NCI-H2227 treated with DMSO at 0.1 percent for 48 hours (cell line): ENCODE measurements at regions not wholly inside any gene's neighbourhood (a gene's known extent, or its start where the extent isn't known, plus 50 kb on each side); places are given as distances from the start of the nearest gene placed in this dataset.

Experiments
- DNase-seq: peaks from one replicate; lab custom pipeline; 2025; lab: John Stamatoyannopoulos, UW

DNA sequence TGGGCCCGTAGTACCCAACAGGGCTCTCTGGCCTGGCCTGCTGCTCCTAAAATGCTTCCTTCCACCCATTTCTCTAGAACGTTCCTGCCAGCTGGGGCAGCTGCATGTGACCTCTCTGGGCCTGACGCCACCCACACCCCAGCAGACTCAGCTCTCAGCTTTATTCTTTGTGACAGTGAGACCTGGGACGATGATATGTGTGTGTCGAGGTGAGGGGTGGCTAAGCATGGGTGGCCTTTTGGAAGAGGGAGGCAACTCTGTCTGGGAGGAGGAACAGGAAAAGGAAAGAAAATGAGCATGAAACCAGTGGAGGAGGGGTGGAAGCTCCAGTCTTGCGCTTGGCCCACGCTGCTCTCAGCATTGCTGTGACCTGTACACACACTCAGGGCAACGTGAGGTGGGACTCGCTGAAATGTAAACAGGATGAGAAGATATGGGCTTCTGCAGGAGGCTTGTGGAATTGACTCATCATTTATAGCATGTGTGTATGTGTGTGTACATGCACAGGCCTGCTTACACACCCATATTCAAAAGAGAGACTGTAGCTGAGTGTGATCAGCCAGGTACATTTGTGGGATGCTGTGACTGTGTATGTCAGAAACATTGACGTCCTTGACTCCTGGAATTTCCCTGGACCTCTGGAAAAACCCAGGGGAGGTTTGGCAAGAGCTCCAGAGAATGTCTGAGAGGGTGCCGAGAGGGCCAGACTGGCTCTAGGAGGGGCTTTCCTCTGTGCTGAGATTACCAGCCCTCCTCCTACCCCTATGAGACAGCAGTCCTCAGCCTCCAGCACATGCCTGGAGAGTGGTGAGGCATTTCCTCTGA lies 137.9 kb downstream of the PJA1 start:
- no peak for DNase-seq

GRCh38 chrX:69025802-69026301 lies 139.4 kb downstream of the PJA1 start:
- no peak for DNase-seq

DNA sequence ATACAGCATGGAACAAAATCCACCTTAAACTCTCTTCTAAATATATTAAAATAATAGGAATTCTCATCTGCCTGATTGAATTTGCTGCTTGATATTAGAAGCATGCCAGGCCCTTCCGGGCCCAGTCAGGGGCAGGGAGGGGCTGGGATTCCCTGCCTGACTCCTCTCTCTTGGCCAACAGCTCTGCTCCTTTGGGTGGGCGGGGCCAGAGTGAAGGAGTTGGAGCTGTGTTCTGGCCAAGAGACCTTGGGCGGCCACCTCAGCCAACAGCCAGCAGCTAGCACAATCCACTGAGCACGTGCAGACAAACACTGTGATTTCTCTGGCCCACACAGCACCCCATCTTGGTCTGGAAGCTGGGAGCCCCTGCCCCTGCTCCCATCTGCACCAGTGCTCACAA lies 140.3 kb downstream of the PJA1 start:
- DNase-seq = no peak

GRCh38 chrX:69024161-69024736 lies 141.0 kb downstream of the PJA1 start:
- no peak for DNase-seq

DNA sequence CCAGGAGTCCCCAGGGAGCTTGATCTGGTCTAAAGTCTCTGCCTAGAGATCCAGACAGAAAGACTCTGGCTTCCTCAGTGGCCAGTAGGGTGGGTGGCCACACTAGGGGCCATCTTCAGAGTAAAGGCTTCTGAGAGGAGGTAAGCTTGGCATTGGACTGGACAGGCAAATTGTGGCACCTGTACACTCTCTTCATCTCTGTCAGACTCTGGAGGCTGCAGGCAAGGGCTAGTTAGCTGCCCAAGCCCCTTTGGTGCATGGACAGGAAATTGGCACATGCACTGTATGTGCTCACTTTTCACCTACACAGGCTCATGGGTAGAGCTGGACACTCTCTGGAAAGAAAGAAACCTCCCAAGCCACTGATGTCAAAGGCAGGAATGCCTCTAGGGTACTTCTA lies 142.8 kb downstream of the PJA1 start:
- no peak for DNase-seq

DNA sequence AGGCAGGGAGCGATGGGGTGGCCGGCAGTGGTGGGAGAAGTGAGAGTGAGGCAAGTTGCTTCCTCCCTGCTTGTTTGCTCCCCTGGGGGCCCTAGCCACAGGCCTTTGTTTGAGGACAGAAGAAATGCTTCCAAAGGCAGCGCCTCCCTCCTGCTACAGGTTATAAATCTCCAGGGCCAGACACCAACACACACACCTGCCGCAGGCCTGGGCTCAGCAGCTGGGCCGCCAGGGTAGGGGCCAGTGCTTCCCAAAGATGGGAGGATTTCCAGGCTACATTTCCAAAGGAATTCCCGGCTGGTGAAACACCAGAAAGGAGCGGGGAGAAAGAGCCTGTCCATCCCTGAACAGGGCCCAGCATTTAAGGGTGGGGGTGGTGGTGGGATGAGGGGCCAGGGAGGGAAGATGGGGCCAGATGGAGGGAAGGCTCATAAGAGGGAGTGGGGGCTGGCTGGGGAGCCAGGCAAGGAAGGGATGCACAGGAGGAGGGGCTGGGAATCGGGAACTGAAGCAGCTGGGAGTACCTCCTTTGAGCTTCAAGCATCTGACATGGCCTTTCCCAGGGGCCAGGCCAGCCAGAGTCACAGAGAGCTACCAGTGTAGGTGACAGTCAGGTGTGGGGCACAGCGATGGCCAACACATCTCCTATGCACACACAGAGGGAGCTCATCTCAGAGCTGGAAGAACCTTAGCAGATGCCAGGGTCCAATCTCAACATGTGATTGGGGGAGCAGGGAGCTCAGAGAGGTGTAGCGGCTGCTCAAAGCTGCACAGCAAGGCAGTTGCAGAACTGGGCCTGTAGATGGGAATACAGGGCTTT lies 143.9 kb downstream of the PJA1 start:
- DNase-seq = no peak

DNA sequence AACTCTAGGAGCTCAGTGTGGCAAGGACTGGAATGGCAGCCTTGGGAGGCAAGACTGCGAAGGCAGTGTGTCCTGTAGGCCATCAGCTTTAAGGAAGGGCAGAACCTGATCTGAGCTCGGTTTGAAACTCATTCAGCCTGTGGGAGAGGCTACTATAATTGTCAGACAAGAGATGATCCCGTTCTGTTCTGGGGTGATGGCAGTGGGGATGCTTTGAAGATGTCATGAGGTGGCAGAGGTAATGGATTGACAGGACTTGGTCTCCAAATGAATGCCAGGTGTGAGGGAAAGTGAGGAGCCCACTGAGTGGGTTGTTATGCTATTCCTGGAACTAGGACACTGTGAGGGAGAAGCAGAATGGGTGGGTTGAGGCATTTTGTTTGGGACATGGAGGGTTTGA lies 144.9 kb downstream of the PJA1 start:
- DNase-seq = no peak

DNA sequence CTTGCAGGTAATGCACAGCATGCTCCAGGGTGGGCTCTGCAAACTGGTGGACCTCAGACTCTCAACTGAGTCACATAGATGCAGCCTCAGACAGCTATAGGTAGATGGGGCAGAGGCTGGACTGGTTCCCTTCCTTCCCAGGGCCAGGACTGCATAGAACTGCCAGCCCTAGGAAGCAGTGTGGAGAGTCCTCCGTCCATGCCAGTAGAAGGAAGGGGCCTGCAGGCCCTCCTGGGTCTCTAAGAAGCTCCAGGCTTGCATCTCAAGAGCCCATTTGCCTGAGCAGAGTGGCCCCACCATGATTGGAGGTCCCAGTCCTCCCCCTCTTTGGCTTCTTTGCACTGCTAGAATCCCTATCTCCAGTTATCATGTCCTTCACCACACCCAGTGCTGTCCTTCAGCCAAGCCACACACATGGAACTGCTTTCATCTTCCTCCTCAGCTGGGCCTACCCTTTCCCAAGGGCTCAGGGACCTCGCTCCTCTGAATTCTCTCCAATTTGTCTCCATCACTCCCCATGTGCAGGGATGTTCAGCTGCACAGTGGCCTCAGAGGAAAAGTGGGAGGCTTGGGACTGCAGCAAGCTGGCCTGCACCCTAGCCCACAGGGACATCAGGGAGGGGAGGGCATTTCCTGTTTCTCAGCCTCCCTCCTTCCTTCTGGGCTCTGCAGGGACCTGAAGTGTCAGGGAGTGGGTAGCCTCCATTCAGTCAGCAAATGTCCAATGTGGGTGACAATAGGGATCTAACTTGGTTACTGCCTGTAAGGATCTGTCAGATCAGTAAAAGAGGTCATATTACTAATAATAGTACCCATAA lies 146.0 kb downstream of the PJA1 start:
- DNase-seq = no peak

DNA sequence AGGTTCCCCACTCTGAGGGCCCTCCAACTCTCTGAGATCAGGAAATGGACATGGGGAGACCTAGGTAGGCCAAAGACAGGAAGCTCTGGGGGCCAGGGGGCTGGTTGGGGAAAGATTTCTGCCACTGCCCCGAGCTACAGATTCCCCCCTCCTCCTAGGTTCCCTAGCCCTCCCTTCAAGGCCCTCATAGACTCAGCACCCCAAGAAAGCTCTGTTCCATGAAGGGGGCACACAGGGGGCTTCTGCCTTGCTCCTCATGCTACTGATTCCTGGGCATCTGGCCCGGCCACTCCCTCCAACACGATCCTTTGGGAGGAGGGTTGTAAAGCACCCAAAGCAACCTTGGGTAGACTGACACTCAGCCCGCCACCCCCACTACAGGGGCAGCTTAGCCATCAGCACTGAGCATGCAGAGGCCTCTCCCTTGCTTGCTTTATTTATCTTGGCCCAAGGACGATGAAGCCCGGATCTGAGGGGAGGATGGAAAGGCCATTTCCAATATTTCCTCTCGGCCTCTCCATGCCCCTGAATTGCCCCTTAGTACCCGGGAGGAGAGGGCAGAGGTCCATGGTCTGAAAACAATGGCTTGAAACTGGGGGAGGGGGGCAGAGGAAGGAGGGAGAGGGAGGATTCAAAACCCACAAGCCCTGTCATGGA lies 146.7 kb downstream of the PJA1 start:
- DNase-seq = no peak

- no peak for DNase-seq
Measured at GRCh38 chrX:69016293-69016941, 148.8 kb downstream of the PJA1 start.

DNA sequence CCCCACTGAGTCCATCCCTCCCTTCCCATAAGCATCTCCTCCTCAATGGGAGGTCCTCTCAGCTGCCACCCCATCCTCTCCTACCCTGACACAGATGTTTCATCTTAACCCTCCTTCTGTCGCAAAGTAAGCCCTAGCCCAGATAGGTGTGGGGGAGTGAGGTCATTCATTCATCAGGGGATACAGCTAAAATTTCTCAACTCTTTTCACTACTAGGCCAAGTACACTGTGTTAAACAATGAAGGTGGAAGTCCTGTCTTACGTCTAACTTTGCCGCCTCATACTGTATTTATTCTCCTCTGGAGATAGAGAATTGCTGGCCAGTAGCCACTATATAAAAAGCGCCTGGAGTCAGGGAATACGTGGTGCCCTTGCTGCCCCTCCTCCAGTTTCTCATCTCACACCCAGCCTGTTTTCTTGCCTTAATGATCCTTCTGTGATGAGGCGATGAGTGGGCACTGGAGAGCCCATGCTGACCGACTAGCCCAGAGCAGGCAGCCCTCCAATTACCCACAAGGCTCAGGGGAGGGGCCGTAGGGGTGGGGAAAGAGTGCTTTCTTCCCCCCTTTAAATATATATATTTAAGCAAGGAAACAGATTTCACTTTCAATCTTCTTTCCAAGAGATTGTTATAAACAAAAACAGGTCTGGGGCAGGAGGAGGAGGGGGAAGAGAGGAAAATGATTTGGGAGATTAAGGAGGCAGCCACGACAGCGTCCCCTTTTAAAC lies 149.5 kb downstream of the PJA1 start:
- DNase-seq = peak; percentile 51

- DNase-seq = no peak
Measured at GRCh38 chrX:69015156-69015555, 150.1 kb downstream of the PJA1 start.

- DNase-seq = no peak
Measured at GRCh38 chrX:69014200-69014599, 151.1 kb downstream of the PJA1 start.

- no peak for DNase-seq
Measured at GRCh38 chrX:69010339-69010738, 154.9 kb downstream of the PJA1 start.

GRCh38 chrX:69000877-69001276 lies 164.4 kb downstream of the PJA1 start:
- DNase-seq = no peak

DNA sequence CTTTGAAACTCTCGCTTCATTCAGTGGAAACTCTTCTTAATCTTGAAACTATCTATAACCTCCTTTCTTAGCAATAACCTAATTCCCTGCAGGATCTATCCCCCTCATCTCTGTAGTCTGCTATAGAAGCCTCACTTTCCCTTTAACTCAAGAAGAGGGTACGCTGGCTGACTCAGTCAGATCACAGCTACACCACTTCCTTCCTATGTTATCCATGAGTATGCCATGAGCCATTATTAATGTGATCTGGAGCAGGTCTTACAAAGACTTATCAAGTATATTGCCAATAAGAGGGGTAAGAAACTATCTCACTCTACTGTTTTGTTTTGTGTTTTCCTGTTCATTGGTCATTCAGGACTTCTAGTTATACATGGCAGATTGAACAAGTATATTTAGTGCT lies 165.3 kb downstream of the PJA1 start:
- DNase-seq = no peak

- no peak for DNase-seq
Measured at GRCh38 chrX:68999356-68999755, 165.9 kb downstream of the PJA1 start.

GRCh38 chrX:68998716-68999115 lies 166.5 kb downstream of the PJA1 start:
- no peak for DNase-seq

GRCh38 chrX:68997911-68998310 lies 167.3 kb downstream of the PJA1 start:
- no peak for DNase-seq

DNA sequence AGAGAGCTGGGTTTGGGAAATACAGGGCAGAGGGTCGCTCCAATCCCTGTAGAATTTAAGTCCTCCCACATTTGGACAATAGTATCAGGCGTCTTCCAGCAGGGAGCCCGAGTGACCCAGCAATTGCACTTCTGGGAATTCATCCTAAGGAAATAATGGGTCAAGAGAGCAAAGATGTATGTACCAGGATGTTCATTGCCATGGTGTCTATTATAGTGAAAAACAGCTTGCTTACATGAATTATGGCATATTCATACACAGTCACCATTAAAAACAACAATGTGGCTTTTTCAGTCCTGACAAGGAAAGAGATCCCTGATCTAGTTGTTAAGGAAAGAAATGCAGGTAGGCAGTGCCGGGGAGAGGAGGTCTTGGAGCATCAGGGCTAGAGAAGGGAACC lies 167.7 kb downstream of the PJA1 start:
- no peak for DNase-seq
